ENCODE measurements at regions not wholly inside any gene's neighbourhood (a gene's known extent, or its start where the extent isn't known, plus 50 kb on each side); places are given as distances from the start of the nearest gene placed in this dataset.

GRCh38 chr6:1222728-1223595 is 88.9 kb upstream of the FOXQ1 start:
- TF ChIP-seq POLR2A (IDR thresholded peaks at IDR 0.05) (no peak), CTCF (IDR thresholded peaks at IDR 0.05) (no peak)

Data from breast epithelium (tissue), 3 donors.